Stomach (tissue), 4 donors: ENCODE measurements at regions not wholly inside any gene's neighbourhood (a gene's known extent, or its start where the extent isn't known, plus 50 kb on each side); places are given as distances from the start of the nearest gene placed in this dataset.

Source experiments
- CTCF ChIP-seq, 7 experiments: fragments of 450-650 bp in 4 of 7; fragments of 200-600 bp in 3 of 7; sonication (generic) in 3 of 7; IDR thresholded peaks; one replicate each; pipeline ENCODE4 v1.5.1; 2016 to 2019; ENCODE audit warnings: antibody characterized with exemption in 7 of 7, control low read depth in 2 of 7, mild to moderate bottlenecking in 1 of 7
- EP300 ChIP-seq: sonication (generic); formaldehyde crosslinking; IDR thresholded peaks from one replicate; pipeline ENCODE4 v1.6.1; 2017; ENCODE audit warnings: antibody characterized with exemption
- POLR2A ChIP-seq, 4 donors: fragments of 450-650 bp; IDR thresholded peaks; one replicate each; pipeline ENCODE4 v1.6.1; 2016; ENCODE audit warnings: antibody characterized with exemption in 4 of 4, control low read depth in 2 of 4, mild to moderate bottlenecking in 1 of 4, moderate library complexity in 1 of 4

- TF ChIP-seq CTCF (IDR thresholded peaks at IDR 0.05), result no peak
- no peak for TF ChIP-seq EP300
- TF ChIP-seq POLR2A (IDR thresholded peaks at IDR 0.05), result no peak
Measured at GRCh38 chr12:16893426-16893825, 287.5 kb upstream of the LMO3 start.
